SKM-1 (cell line): ENCODE measurements at regions not wholly inside any gene's neighbourhood (a gene's known extent, or its start where the extent isn't known, plus 50 kb on each side); places are given as distances from the start of the nearest gene placed in this dataset.
"Not testable (repeated sequence)": the region's sequence is repeated elsewhere in the genome, so short reads cannot be mapped to it uniquely, and the experiment has no call there.

ENCODE experiments used
- DNase-seq: peaks from one replicate; lab custom pipeline; 2025; ENCODE audit not compliant: unreplicated experiment; lab: John Stamatoyannopoulos, UW

GRCh38 chr7:13072014-13072413, 384.6 kb downstream of the ARL4A start:
- no peak for DNase-seq

- DNase-seq = no peak
These were observed 390.0 kb downstream of the ARL4A start for GRCh38 chr7:13077466-13077865.

- no peak for DNase-seq
These were observed 390.7 kb downstream of the ARL4A start for GRCh38 chr7:13078105-13078504.

GRCh38 chr7:13090959-13091358, 403.5 kb downstream of the ARL4A start:
- no peak for DNase-seq

- DNase-seq = no peak
These were observed 404.7 kb downstream of the ARL4A start for GRCh38 chr7:13091974-13092707.

- DNase-seq = no peak
These were observed 405.2 kb downstream of the ARL4A start for GRCh38 chr7:13092708-13093005.

GRCh38 chr7:13093160-13093559, 405.7 kb downstream of the ARL4A start:
- no peak for DNase-seq

- no peak for DNase-seq
These were observed 410.1 kb downstream of the ARL4A start for GRCh38 chr7:13097499-13097898.

- no peak for DNase-seq
These were observed 410.7 kb downstream of the ARL4A start for GRCh38 chr7:13098161-13098560.

GRCh38 chr7:13099154-13099795, 411.8 kb downstream of the ARL4A start:
- DNase-seq = no peak

- DNase-seq = peak; percentile 13
These were observed 416.7 kb downstream of the ARL4A start for GRCh38 chr7:13104128-13104527.

GRCh38 chr7:13105209-13105608, 417.8 kb downstream of the ARL4A start:
- no peak for DNase-seq

- no peak for DNase-seq
These were observed 419.1 kb downstream of the ARL4A start for GRCh38 chr7:13106513-13106912.

- no peak for DNase-seq
These were observed 419.9 kb downstream of the ARL4A start for GRCh38 chr7:13107291-13107690.

- DNase-seq = no peak
These were observed 420.6 kb downstream of the ARL4A start for GRCh38 chr7:13108061-13108460.

GRCh38 chr7:13109201-13109600, 421.8 kb downstream of the ARL4A start:
- no peak for DNase-seq

GRCh38 chr7:13110107-13110506, 422.7 kb downstream of the ARL4A start:
- no peak for DNase-seq

GRCh38 chr7:13111230-13111629, 423.8 kb downstream of the ARL4A start:
- DNase-seq = no peak

GRCh38 chr7:13114240-13114639, 426.8 kb downstream of the ARL4A start:
- not testable (repeated sequence) for DNase-seq

- no peak for DNase-seq
These were observed 427.8 kb downstream of the ARL4A start for GRCh38 chr7:13115157-13115772.

- DNase-seq = no peak
These were observed 428.4 kb downstream of the ARL4A start for GRCh38 chr7:13115855-13116254.

GRCh38 chr7:13117103-13117502, 429.7 kb downstream of the ARL4A start:
- no peak for DNase-seq

GRCh38 chr7:13117592-13117991, 430.2 kb downstream of the ARL4A start:
- no peak for DNase-seq
